Astrocyte (in vitro differentiated cells and primary cell): ENCODE measurements at regions not wholly inside any gene's neighbourhood (a gene's known extent, or its start where the extent isn't known, plus 50 kb on each side); places are given as distances from the start of the nearest gene placed in this dataset.

Source experiments
- DNase-seq: peaks from one replicate; pipeline ENCODE4 v3.0.0-alpha.2; 2010; ENCODE audit warnings: low read depth
- FAIRE-seq: peaks from 2 replicates; lab custom pipeline; 2011; peaks lifted over from hg19 to GRCh38; lab: Jason Lieb, UNC
- H2AFZ ChIP-seq: 2 replicates; pipeline ENCODE4 v1.6.0; 2012; ENCODE audit warnings: low read depth, low read length, inconsistent platforms
- H3K27ac ChIP-seq: 2 replicates; pipeline ENCODE4 v1.5.1; 2011; ENCODE audit warnings: low read depth, low read length, inconsistent platforms
- H3K27me3 ChIP-seq: 2 replicates; pipeline ENCODE4 v1.6.0; 2011; ENCODE audit warnings: low read length, inconsistent platforms; ENCODE audit not compliant: insufficient read depth
- H3K36me3 ChIP-seq: 2 replicates; pipeline ENCODE4 v1.5.1; 2011; ENCODE audit warnings: low read length, inconsistent platforms; ENCODE audit not compliant: insufficient read depth
- H3K4me1 ChIP-seq: 2 replicates; pipeline ENCODE4 v1.5.1; 2011; ENCODE audit warnings: low read length, inconsistent platforms; ENCODE audit not compliant: insufficient read depth
- H3K4me2 ChIP-seq: 2 replicates; pipeline ENCODE4 v1.6.0; 2012; ENCODE audit warnings: low read length, inconsistent platforms
- H3K4me3 ChIP-seq: 2 replicates; pipeline ENCODE4 v1.5.1; 2011; ENCODE audit warnings: low read depth, mild to moderate bottlenecking, low read length, inconsistent platforms; ENCODE audit not compliant: insufficient read depth
- H3K79me2 ChIP-seq: 2 replicates; pipeline ENCODE4 v1.6.0; 2012; ENCODE audit warnings: mild to moderate bottlenecking, low read length, inconsistent platforms; ENCODE audit not compliant: insufficient read depth
- H3K9ac ChIP-seq: 2 replicates; pipeline ENCODE4 v1.6.0; 2012; ENCODE audit warnings: mild to moderate bottlenecking, low read length, inconsistent platforms
- H3K9me3 ChIP-seq: 2 replicates; pipeline ENCODE4 v1.5.1; 2012; ENCODE audit warnings: low read depth, mild to moderate bottlenecking, low read length, inconsistent platforms; ENCODE audit not compliant: insufficient read depth
- H4K20me1 ChIP-seq: 2 replicates; pipeline ENCODE4 v1.6.0; 2012; ENCODE audit warnings: low read length, inconsistent platforms; ENCODE audit not compliant: insufficient read depth
- H3K27ac Mint-ChIP-seq: one replicate; pipeline ENCODE4 v1.8.0; 2021; ENCODE audit warnings: mild to moderate bottlenecking, mixed read lengths; ENCODE audit not compliant: unreplicated experiment
- H3K27me3 Mint-ChIP-seq: one replicate; pipeline ENCODE4 v1.8.0; 2021; ENCODE audit warnings: low read depth, mixed read lengths; ENCODE audit not compliant: unreplicated experiment
- H3K36me3 Mint-ChIP-seq: one replicate; pipeline ENCODE4 v1.8.0; 2021; ENCODE audit warnings: low read depth, mixed read lengths; ENCODE audit not compliant: unreplicated experiment
- H3K4me1 Mint-ChIP-seq: one replicate; pipeline ENCODE4 v1.8.0; 2021; ENCODE audit warnings: low read depth, mixed read lengths; ENCODE audit not compliant: unreplicated experiment
- H3K4me3 Mint-ChIP-seq: one replicate; pipeline ENCODE4 v1.8.0; 2021; ENCODE audit warnings: mild to moderate bottlenecking, moderate library complexity, mixed read lengths; ENCODE audit not compliant: unreplicated experiment
- H3K9me3 Mint-ChIP-seq: one replicate; pipeline ENCODE4 v1.8.0; 2021; ENCODE audit warnings: mild to moderate bottlenecking, mixed read lengths; ENCODE audit not compliant: unreplicated experiment
- EZH2 ChIP-seq: IDR thresholded peaks from 2 replicates; pipeline ENCODE4 v1.6.1; 2012; ENCODE audit warnings: mild to moderate bottlenecking, low read length, inconsistent platforms; ENCODE audit not compliant: insufficient read depth
- TF ChIP-seq, protein P1 (sequence below): IDR thresholded peaks from 2 replicates; pipeline ENCODE4 v1.5.1; 2011; ENCODE audit warnings: low read depth, mild to moderate bottlenecking, inconsistent platforms, low read length, moderate library complexity; ENCODE audit not compliant: insufficient read depth

- no peaks in the 10 kb centered on the region for H3K27me3 Mint-ChIP-seq
- H3K9me3 Mint-ChIP-seq: no peaks in the 10 kb centered on the region
- Histone ChIP-seq H3K9me3 (no peaks in the 10 kb centered on the region), H3K9ac (no peak overlapping the region), H3K4me1 (no peaks in the 10 kb centered on the region), H3K27me3 (no peaks in the 10 kb centered on the region), H3K4me3 (no peak overlapping the region), H4K20me1 (no peaks in the 10 kb centered on the region), H3K79me2 (no peaks in the 10 kb centered on the region), H3K27ac (no peak overlapping the region), H3K4me2 (no peak overlapping the region), H3K36me3 (no peaks in the 10 kb centered on the region), H2AFZ (no peak overlapping the region)
- no peaks in the 10 kb centered on the region for H3K4me1 Mint-ChIP-seq
- H3K36me3 Mint-ChIP-seq: no peaks in the 10 kb centered on the region
- H3K27ac Mint-ChIP-seq: no peak overlapping the region
- no peak overlapping the region for H3K4me3 Mint-ChIP-seq
- DNase-seq: no peak
- no peak for TF ChIP-seq EZH2
- TF ChIP-seq, protein P1, sequence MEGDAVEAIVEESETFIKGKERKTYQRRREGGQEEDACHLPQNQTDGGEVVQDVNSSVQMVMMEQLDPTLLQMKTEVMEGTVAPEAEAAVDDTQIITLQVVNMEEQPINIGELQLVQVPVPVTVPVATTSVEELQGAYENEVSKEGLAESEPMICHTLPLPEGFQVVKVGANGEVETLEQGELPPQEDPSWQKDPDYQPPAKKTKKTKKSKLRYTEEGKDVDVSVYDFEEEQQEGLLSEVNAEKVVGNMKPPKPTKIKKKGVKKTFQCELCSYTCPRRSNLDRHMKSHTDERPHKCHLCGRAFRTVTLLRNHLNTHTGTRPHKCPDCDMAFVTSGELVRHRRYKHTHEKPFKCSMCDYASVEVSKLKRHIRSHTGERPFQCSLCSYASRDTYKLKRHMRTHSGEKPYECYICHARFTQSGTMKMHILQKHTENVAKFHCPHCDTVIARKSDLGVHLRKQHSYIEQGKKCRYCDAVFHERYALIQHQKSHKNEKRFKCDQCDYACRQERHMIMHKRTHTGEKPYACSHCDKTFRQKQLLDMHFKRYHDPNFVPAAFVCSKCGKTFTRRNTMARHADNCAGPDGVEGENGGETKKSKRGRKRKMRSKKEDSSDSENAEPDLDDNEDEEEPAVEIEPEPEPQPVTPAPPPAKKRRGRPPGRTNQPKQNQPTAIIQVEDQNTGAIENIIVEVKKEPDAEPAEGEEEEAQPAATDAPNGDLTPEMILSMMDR: no peak
- no peak for FAIRE-seq
Measured at GRCh38 chr7:109109558-109109957, 539.9 kb downstream of the DNAJB9 start.

- H3K79me2 ChIP-seq: no peaks in the 10 kb centered on the region
- no peaks in the 10 kb centered on the region for H3K9me3 Mint-ChIP-seq
- H3K27me3 Mint-ChIP-seq: no peaks in the 10 kb centered on the region
- no peaks in the 10 kb centered on the region for H3K4me1 ChIP-seq
- no peak for FAIRE-seq
- H3K36me3 ChIP-seq: no peaks in the 10 kb centered on the region
- no peaks in the 10 kb centered on the region for H4K20me1 ChIP-seq
- no peak overlapping the region for H3K27ac ChIP-seq
- no peak overlapping the region for H3K27ac Mint-ChIP-seq
- no peaks in the 10 kb centered on the region for H3K36me3 Mint-ChIP-seq
- H3K9me3 ChIP-seq: no peaks in the 10 kb centered on the region
- no peaks in the 10 kb centered on the region for H3K4me1 Mint-ChIP-seq
- H3K4me3 ChIP-seq: no peak overlapping the region
- H3K4me3 Mint-ChIP-seq: no peak overlapping the region
- no peak for DNase-seq
- no peak overlapping the region for H3K9ac ChIP-seq
- no peak for TF ChIP-seq EZH2
- TF ChIP-seq, protein P1: no peak
- no peak overlapping the region for H2AFZ ChIP-seq
- no peak overlapping the region for H3K4me2 ChIP-seq
- no peaks in the 10 kb centered on the region for H3K27me3 ChIP-seq
Measured at GRCh38 chr7:109111086-109111485, 541.4 kb downstream of the DNAJB9 start.

DNA sequence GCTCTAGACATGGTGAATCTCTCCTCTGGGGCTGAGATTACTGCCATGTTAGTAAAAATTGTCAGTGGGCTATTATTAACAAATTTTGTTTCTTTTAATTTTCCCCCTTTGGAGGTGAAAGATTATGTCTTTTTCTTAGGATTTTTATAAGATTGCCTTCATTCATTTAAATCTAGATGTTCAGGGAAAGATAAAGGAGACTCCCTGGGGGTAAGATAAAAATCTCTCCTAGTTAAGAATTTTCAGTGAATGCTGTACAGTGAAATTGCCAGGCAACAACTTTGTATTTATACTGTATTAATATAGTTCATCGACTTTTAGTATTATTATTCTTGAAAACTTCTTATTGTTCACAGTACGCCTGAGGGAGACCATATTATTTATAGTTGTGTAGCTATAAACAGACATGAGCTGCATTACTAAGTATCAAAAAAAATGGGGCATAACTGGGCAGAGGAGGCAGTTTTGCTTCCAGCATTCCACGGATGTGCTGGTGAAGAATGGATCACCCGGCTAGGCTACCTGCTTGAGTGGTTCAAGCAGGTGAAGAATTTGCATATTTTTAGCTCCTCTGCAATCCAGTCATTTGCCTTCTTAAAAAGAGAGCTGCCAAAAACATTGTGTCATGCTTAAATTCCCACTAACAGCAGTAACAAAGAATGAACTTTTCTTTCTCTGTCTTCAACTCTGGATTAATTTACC, 552.1 kb downstream of the DNAJB9 start:
- DNase-seq (no peak), FAIRE-seq (no peak)
- Mint-ChIP-seq H3K27ac (no peak overlapping the region), H3K9me3 (no peaks in the 10 kb centered on the region), H3K4me3 (no peak overlapping the region), H3K4me1 (peaks cover 9% of the 10 kb centered on the region), H3K36me3 (no peaks in the 10 kb centered on the region), H3K27me3 (no peaks in the 10 kb centered on the region)
- Histone ChIP-seq H3K36me3 (no peaks in the 10 kb centered on the region), H3K4me2 (no peak overlapping the region), H3K4me1 (no peaks in the 10 kb centered on the region), H3K27me3 (no peaks in the 10 kb centered on the region), H3K27ac (no peak overlapping the region), H4K20me1 (no peaks in the 10 kb centered on the region), H3K9me3 (no peaks in the 10 kb centered on the region), H3K9ac (no peak overlapping the region), H2AFZ (no peak overlapping the region), H3K79me2 (no peaks in the 10 kb centered on the region), H3K4me3 (no peak overlapping the region)
- TF ChIP-seq EZH2: no peak
- TF ChIP-seq, protein P1: no peak
